Chondrocyte (in vitro differentiated cells): ENCODE measurements at regions not wholly inside any gene's neighbourhood (a gene's known extent, or its start where the extent isn't known, plus 50 kb on each side); places are given as distances from the start of the nearest gene placed in this dataset.

Experiments
- DNase-seq: peaks from one replicate; pipeline ENCODE4 v3.0.0; 2021; ENCODE audit warnings: mixed read lengths, low spot score
- H3K27ac Mint-ChIP-seq: one replicate; pipeline ENCODE4 v1.8.0; 2021; ENCODE audit warnings: mild to moderate bottlenecking, moderate library complexity, mixed read lengths; ENCODE audit not compliant: unreplicated experiment
- H3K27me3 Mint-ChIP-seq: 2 replicates; pipeline ENCODE4 v1.8.0; 2021; ENCODE audit warnings: low read depth, mixed read lengths
- H3K36me3 Mint-ChIP-seq: 2 replicates; pipeline ENCODE4 v1.8.0; 2021; ENCODE audit warnings: low read depth, mixed read lengths
- H3K4me1 Mint-ChIP-seq: 2 replicates; pipeline ENCODE4 v1.8.0; 2021; ENCODE audit warnings: low read depth, mild to moderate bottlenecking, mixed read lengths
- H3K4me3 Mint-ChIP-seq: one replicate; pipeline ENCODE4 v1.8.0; 2021; ENCODE audit warnings: mild to moderate bottlenecking, moderate library complexity, mixed read lengths; ENCODE audit not compliant: unreplicated experiment
- H3K9me3 Mint-ChIP-seq: 2 replicates; pipeline ENCODE4 v1.8.0; 2021; ENCODE audit warnings: low read depth, mixed read lengths
- TF ChIP-seq, protein P1 (sequence below): fragments of 200-600 bp; sonication (generic); IDR thresholded peaks from 2 replicates; pipeline ENCODE4 v1.5.0; 2021; ENCODE audit warnings: antibody characterized with exemption, mild to moderate bottlenecking, moderate library complexity

DNA sequence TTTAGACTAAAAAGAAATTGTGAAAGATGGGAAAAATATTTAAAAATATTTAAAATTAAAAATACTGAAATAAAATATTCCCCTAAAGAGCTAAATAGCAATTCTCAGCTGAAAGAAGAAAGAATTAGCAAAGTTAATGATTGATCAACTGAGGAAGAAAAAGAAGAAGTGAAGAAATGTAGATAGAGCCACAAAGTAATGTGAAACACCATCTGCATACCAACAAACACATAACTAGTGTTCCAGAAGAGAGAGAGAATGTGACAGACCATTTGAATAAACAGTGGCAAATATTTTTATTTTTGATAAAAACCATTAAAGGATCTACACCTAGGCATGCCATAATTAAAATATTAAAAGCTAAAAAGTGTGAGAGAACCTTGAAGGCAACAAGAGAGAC lies 784.5 kb upstream of the ZWINT start:
- H3K27ac Mint-ChIP-seq: no peak overlapping the region
- DNase-seq: no peak
- H3K4me3 Mint-ChIP-seq: no peak overlapping the region
- H3K27me3 Mint-ChIP-seq: no peaks in the 10 kb centered on the region
- TF ChIP-seq, protein P1, sequence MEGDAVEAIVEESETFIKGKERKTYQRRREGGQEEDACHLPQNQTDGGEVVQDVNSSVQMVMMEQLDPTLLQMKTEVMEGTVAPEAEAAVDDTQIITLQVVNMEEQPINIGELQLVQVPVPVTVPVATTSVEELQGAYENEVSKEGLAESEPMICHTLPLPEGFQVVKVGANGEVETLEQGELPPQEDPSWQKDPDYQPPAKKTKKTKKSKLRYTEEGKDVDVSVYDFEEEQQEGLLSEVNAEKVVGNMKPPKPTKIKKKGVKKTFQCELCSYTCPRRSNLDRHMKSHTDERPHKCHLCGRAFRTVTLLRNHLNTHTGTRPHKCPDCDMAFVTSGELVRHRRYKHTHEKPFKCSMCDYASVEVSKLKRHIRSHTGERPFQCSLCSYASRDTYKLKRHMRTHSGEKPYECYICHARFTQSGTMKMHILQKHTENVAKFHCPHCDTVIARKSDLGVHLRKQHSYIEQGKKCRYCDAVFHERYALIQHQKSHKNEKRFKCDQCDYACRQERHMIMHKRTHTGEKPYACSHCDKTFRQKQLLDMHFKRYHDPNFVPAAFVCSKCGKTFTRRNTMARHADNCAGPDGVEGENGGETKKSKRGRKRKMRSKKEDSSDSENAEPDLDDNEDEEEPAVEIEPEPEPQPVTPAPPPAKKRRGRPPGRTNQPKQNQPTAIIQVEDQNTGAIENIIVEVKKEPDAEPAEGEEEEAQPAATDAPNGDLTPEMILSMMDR: no peak
- H3K4me1 Mint-ChIP-seq: no peaks in the 10 kb centered on the region
- no peaks in the 10 kb centered on the region for H3K36me3 Mint-ChIP-seq
- peaks cover 6% of the 10 kb centered on the region for H3K9me3 Mint-ChIP-seq

- H3K27me3 Mint-ChIP-seq: no peaks in the 10 kb centered on the region
- TF ChIP-seq, protein P1: no peak
- no peak overlapping the region for H3K27ac Mint-ChIP-seq
- peaks cover 14% of the 10 kb centered on the region for H3K9me3 Mint-ChIP-seq
- no peaks in the 10 kb centered on the region for H3K4me1 Mint-ChIP-seq
- no peak for DNase-seq
- H3K36me3 Mint-ChIP-seq: no peaks in the 10 kb centered on the region
- no peak overlapping the region for H3K4me3 Mint-ChIP-seq
Measured at GRCh38 chr10:57142925-57143576, 782.0 kb upstream of the ZWINT start.

DNA sequence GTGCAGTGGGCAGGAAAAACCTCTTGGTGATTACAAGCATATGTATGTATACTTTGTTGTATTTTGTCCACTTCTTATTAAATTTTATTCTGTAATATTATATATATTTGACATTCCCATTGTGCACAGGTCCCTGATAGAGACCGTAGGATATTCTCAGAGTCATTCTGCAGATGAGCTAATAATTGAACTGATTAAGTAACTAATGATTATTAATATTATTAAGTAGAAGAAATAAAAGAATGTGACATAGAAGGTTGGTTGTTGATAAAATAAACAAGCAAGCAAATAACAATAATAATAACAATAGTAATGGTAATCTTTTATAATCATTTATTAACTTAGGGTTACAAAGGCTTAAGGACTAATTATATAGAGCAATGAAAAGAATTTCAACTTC lies 780.6 kb upstream of the ZWINT start:
- H3K36me3 Mint-ChIP-seq: no peaks in the 10 kb centered on the region
- H3K27ac Mint-ChIP-seq: no peak overlapping the region
- H3K27me3 Mint-ChIP-seq: no peaks in the 10 kb centered on the region
- H3K4me1 Mint-ChIP-seq: no peaks in the 10 kb centered on the region
- H3K4me3 Mint-ChIP-seq: no peak overlapping the region
- peaks cover 14% of the 10 kb centered on the region for H3K9me3 Mint-ChIP-seq
- TF ChIP-seq, protein P1: no peak
- no peak for DNase-seq

DNA sequence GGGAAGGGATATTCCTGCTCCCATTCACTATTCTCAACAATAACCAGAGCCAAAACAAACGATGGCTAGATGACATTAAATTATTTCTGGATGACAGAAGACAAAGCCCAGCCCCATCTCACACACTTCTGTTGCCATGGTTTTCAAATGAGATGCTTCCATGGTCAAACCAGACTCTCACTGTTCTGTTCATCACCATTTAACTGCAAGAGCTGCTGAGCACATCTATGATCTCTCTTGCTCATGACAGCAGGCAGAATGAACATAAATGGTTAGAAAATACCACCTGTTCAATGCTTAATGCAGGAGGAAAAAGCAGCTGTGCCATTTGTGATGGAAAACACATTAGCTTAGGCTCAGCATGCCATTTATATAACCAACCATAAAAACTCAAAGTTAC lies 758.6 kb upstream of the ZWINT start:
- peaks cover 2% of the 10 kb centered on the region for H3K9me3 Mint-ChIP-seq
- H3K4me1 Mint-ChIP-seq: no peaks in the 10 kb centered on the region
- no peaks in the 10 kb centered on the region for H3K36me3 Mint-ChIP-seq

GRCh38 chr10:57113545-57113944 lies 752.5 kb upstream of the ZWINT start:
- H3K4me3 Mint-ChIP-seq: no peak overlapping the region
- TF ChIP-seq, protein P1: no peak
- H3K36me3 Mint-ChIP-seq: no peaks in the 10 kb centered on the region
- no peak overlapping the region for H3K27ac Mint-ChIP-seq
- no peaks in the 10 kb centered on the region for H3K4me1 Mint-ChIP-seq
- H3K27me3 Mint-ChIP-seq: peaks cover 4% of the 10 kb centered on the region
- DNase-seq: no peak
- H3K9me3 Mint-ChIP-seq: no peaks in the 10 kb centered on the region

More for the DNA sequence above, 758.6 kb upstream of the ZWINT start:
- H3K27me3 Mint-ChIP-seq: peaks cover 4% of the 10 kb centered on the region
- H3K4me3 Mint-ChIP-seq: no peak overlapping the region
- TF ChIP-seq, protein P1: no peak
- H3K27ac Mint-ChIP-seq: no peak overlapping the region
- DNase-seq: no peak
